ENCODE measurements at regions not wholly inside any gene's neighbourhood (a gene's known extent, or its start where the extent isn't known, plus 50 kb on each side); places are given as distances from the start of the nearest gene placed in this dataset.

DNA sequence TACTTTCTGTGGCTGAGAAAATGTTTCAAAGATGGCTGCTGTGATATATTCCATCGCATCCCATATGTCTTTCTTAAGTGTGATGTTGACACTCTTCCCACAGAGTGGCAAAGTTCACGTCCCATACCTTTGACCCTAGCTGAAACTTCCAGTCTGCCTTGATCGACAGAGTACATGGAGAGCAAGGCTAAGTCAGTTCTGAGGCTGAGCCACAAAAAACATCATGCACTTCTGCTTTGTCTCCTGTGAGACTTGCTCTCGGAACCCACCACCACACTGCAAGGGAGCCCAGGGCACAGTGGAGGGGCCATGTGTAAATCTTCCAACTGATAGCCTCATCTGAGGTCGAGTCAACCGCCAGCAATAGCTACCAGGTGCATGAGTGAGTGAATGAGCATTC lies 431.9 kb upstream of the RUNX1 start:
- TF ChIP-seq POLR2A (IDR thresholded peaks at IDR 0.05), result no peak
- TF ChIP-seq, protein P1, sequence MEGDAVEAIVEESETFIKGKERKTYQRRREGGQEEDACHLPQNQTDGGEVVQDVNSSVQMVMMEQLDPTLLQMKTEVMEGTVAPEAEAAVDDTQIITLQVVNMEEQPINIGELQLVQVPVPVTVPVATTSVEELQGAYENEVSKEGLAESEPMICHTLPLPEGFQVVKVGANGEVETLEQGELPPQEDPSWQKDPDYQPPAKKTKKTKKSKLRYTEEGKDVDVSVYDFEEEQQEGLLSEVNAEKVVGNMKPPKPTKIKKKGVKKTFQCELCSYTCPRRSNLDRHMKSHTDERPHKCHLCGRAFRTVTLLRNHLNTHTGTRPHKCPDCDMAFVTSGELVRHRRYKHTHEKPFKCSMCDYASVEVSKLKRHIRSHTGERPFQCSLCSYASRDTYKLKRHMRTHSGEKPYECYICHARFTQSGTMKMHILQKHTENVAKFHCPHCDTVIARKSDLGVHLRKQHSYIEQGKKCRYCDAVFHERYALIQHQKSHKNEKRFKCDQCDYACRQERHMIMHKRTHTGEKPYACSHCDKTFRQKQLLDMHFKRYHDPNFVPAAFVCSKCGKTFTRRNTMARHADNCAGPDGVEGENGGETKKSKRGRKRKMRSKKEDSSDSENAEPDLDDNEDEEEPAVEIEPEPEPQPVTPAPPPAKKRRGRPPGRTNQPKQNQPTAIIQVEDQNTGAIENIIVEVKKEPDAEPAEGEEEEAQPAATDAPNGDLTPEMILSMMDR (IDR thresholded peaks at IDR 0.05), result no peak

DNA sequence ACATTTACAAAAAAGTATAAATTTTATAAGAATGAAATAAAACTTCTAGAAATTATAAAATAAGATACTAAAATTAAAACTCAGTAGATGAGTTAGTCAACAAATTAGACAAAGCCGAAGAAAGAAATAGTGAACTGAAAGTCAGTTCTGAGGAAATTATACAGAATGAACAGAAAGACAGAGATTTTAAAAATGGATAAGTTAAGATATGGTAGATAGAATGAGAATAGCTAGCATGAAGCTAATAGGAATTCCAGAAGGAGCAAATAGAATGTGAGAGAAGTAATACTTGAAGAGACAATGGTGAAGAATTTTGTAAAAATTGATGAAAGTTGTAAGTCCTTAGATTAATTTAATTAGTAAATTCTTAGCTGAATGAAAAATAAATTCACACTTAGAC lies 430.4 kb upstream of the RUNX1 start:
- WGBS, 2 donors, result 89 to 95% methylated on average over 1 of the region's 1 CpG

More for the DNA sequence above, 431.9 kb upstream of the RUNX1 start:
- H3K4me3 ChIP-seq (ENCODE audit: low read depth, poor library complexity, severe bottlenecking), result no peak overlapping the region
- intact Hi-C loops (cut with DNase I; ENCODE audit: low total_unique reads), result no loop called here
- 88 to 94% methylated on average over 6 of the region's 6 CpGs for WGBS, 2 donors
- no peak for DNase-seq (ENCODE audit: low spot score in 2 of 2)

DNA sequence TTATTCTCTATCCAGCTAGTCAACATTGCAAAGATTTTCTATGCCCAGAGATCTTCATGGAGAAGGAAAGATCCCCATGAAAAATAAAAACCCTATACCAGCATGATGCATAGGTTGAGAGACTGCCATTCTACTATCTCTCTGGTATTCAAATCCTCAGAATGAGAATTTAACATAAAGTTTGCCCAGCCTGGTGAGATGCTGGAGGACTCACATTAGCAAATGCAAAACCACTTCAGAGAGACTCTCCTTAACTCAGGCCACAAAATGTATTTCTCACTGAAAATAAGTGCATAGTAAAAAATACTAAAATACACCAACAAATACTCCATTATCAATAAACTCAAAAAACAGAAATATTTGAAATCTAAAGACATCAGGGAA lies 430.0 kb upstream of the RUNX1 start:
- no peak overlapping the region for H3K4me3 ChIP-seq (ENCODE audit: low read depth, poor library complexity, severe bottlenecking)
- intact Hi-C loops (cut with DNase I; ENCODE audit: low total_unique reads), result no loop called here
- TF ChIP-seq, protein P1 (IDR thresholded peaks at IDR 0.05), result no peak
- TF ChIP-seq POLR2A (IDR thresholded peaks at IDR 0.05), result no peak
- no peak for DNase-seq (ENCODE audit: low spot score in 2 of 2)

More for the DNA sequence above, 430.4 kb upstream of the RUNX1 start:
- TF ChIP-seq POLR2A (IDR thresholded peaks at IDR 0.05), result no peak
- TF ChIP-seq, protein P1 (IDR thresholded peaks at IDR 0.05), result no peak
- intact Hi-C loops (cut with DNase I; ENCODE audit: low total_unique reads), result no loop called here
- H3K4me3 ChIP-seq (ENCODE audit: low read depth, poor library complexity, severe bottlenecking), result no peak overlapping the region
- DNase-seq (ENCODE audit: low spot score in 2 of 2), result no peak

DNA sequence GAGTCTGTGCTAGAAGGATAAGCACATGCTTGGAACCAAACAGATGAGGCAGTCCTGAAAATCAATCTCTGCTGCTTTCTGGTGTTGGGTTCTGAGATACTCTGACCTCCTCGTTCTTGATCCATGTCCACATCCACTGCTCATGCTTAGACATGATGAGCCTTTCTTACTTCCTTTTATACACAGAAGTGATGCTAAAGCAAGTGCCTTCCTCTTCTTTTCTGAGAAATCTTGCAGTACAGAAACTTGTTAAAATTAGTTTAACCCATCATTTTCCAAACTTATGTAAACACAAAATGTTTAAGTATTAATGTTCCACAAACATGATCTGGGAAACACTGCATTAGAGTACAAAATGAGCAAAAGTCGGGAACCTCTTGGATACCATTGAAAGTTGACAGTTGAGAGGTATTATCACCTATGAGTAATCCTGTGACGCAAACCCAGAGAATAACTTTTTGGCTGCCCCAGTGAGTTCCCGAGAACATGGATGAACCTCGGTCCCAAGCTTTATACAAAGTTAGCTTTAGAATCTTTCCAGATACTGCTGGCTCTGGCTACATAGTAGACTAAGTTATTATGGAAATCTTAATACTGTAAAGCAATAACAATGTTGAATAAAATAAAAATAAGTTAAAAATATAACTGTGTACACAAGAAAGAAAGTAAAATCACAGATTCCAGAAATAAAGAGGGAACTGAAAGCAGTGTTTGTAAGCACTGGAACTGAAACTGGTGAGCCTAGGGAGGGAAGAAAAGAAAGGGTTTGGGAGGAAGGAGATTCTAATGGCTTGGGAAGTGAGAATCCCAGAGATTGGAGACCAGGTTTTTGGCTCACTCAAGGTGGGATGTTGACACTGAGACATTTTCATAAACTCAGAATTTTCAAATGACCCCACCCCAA lies 429.3 kb upstream of the RUNX1 start:
- no peak for DNase-seq (ENCODE audit: low spot score in 2 of 2)
- WGBS, 2 donors, result 81 to 82% methylated on average over 5 of the region's 5 CpGs
- no peak overlapping the region for H3K4me3 ChIP-seq (ENCODE audit: low read depth, poor library complexity, severe bottlenecking)
- intact Hi-C loops (cut with DNase I; ENCODE audit: low total_unique reads), result no loop called here
- TF ChIP-seq, protein P1 (IDR thresholded peaks at IDR 0.05), result no peak

DNA sequence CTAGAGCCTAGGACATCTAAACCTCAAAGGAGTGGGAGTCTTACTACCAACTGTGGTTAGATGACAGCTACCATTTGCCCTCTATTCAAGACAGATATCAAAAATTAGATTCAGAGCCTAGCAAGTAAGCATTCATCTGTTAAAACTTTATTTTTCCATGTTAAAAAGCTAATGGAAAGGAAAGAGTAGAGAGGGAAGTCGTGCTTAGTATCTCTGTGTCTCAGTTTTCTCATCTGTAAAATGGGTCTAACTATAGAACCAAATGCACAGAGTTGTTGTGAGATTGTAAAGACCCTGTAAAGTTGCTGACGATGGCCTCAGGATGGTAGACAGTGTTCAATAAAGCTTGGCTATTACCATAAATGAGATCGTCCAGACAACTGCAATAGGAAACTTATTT lies 428.5 kb upstream of the RUNX1 start:
- TF ChIP-seq, protein P1 (IDR thresholded peaks at IDR 0.05), result no peak
- TF ChIP-seq POLR2A (IDR thresholded peaks at IDR 0.05), result no peak
- WGBS, 2 donors, result 87 to 92% methylated on average over 3 of the region's 3 CpGs
- no peak for DNase-seq (ENCODE audit: low spot score in 2 of 2)
- H3K4me3 ChIP-seq (ENCODE audit: low read depth, poor library complexity, severe bottlenecking), result no peak overlapping the region
- intact Hi-C loops (cut with DNase I; ENCODE audit: low total_unique reads), result no loop called here
